K562 (cell line): ENCODE measurements at regions not wholly inside any gene's neighbourhood (a gene's known extent, or its start where the extent isn't known, plus 50 kb on each side); places are given as distances from the start of the nearest gene placed in this dataset.

Experiments
- ATAC-seq: fragments of 200-7000 bp; cut with Tn5 transposase; 3 replicates; pipeline ENCODE4 v1.9.1; 2020; ENCODE audit warnings: moderate library complexity
- BruUV-seq: library from RNA; stranded (reverse); fragments of 400-500 nt; replicated peaks from 2 replicates; lab custom pipeline; 2021; lab: Mats Ljungman, UMichigan
- CTCF ChIA-PET: fragments of 300-600 bp; formaldehyde crosslinking; extraction: SDS; loops from one replicate; lab custom pipeline; 2021; ENCODE audit warnings: low intra/inter-chr PET ratio; lab: Yijun Ruan, JAX
- POLR2A ChIA-PET: fragments of 300-600, 350-650 bp; sonication (Branson Sonifier 250); formaldehyde crosslinking; extraction: SDS; loops from one replicate; lab custom pipeline; 2021; ENCODE audit warnings: antibody characterized with exemption, inconsistent platforms; lab: Yijun Ruan, JAX
- DNase-seq, 4 experiments: peaks; one replicate each; pipeline versions ENCODE4 v3.0.0 to v3.0.0-alpha.2; 2011 to 2018; ENCODE audit warnings: low spot score in 3 of 4, mixed read lengths in 3 of 4; ENCODE audit errors: extremely low read depth in 1 of 4
- FAIRE-seq: peaks from 2 replicates; lab custom pipeline; 2011; peaks lifted over from hg19 to GRCh38; lab: Jason Lieb, UNC
- H2AFZ ChIP-seq: 2 replicates; pipeline ENCODE4 v1.6.0; 2011; ENCODE audit warnings: low read depth, low read length, control low read depth, inconsistent platforms
- H3K27ac ChIP-seq: fragments of 200-600 bp; 3 replicates; pipeline ENCODE4 v1.8.0; 2011; ENCODE audit warnings: low read depth, mild to moderate bottlenecking, control low read depth, inconsistent platforms, low read length, moderate library complexity, mixed read lengths; ENCODE audit errors: extremely low read depth
- H3K27me3 ChIP-seq, 2 experiments: fragments of 300-600 bp in 1 of 2; 2 replicates in 1 of 2; 3 replicates in 1 of 2; pipeline versions ENCODE4 v1.6.0 to v1.8.0; 2011; ENCODE audit warnings: inconsistent platforms in 2 of 2, low read length in 2 of 2, mild to moderate bottlenecking in 1 of 2, mixed read lengths in 1 of 2, moderate library complexity in 1 of 2; ENCODE audit not compliant: control insufficient read depth in 2 of 2, insufficient read depth in 2 of 2
- H3K36me3 ChIP-seq: fragments of 300-600 bp; 3 replicates; pipeline ENCODE4 v1.8.0; 2011; ENCODE audit warnings: mild to moderate bottlenecking, low read length, inconsistent platforms; ENCODE audit not compliant: control insufficient read depth, insufficient read depth
- H3K4me1 ChIP-seq, 2 experiments: fragments of 200-600 bp in 1 of 2; replicated peaks in 1 of 2; 2 replicates in 1 of 2; 3 replicates in 1 of 2; pipeline versions ENCODE4 v1.5.1 to v1.8.0; 2011; ENCODE audit warnings: inconsistent platforms in 2 of 2, low read length in 2 of 2, mild to moderate bottlenecking in 1 of 2, mixed read lengths in 1 of 2, moderate library complexity in 1 of 2; ENCODE audit not compliant: control insufficient read depth in 2 of 2, insufficient read depth in 2 of 2
- H3K4me2 ChIP-seq: 2 replicates; pipeline ENCODE4 v1.6.1; 2011; ENCODE audit warnings: low read length, control low read depth, inconsistent platforms, mixed read lengths; ENCODE audit not compliant: insufficient read depth
- H3K4me3 ChIP-seq: fragments of 200-600 bp; sonication (generic), shearing (Covaris generic); 2 replicates; pipeline ENCODE4 v1.5.1; 2016; ENCODE audit warnings: control low read depth, inconsistent platforms
- H3K79me2 ChIP-seq: fragments of 200-600 bp; 3 replicates; pipeline ENCODE4 v1.8.0; 2011; ENCODE audit warnings: low read length, inconsistent platforms; ENCODE audit not compliant: control insufficient read depth, insufficient read depth
- H3K9ac ChIP-seq, 2 experiments: 2 replicates each; pipeline versions ENCODE4 v1.6.0 to v1.6.1; 2011; ENCODE audit warnings: low read depth in 2 of 2, low read length in 2 of 2, control low read depth in 1 of 2, inconsistent platforms in 1 of 2, mild to moderate bottlenecking in 1 of 2, mixed read lengths in 1 of 2; ENCODE audit not compliant: insufficient read depth in 1 of 2
- H3K9me1 ChIP-seq: one replicate; pipeline ENCODE4 v1.6.0; 2011; ENCODE audit warnings: inconsistent platforms, mild to moderate bottlenecking, low read length, moderate library complexity; ENCODE audit not compliant: control insufficient read depth, insufficient read depth
- H3K9me3 ChIP-seq: replicated peaks from 2 replicates; pipeline ENCODE4 v1.5.1; 2011; ENCODE audit warnings: low read depth, low read length, inconsistent platforms; ENCODE audit not compliant: control insufficient read depth, insufficient read depth
- H4K20me1 ChIP-seq: replicated peaks from 2 replicates; pipeline ENCODE4 v1.6.1; 2011; ENCODE audit warnings: low read length, inconsistent platforms, mixed read lengths; ENCODE audit not compliant: control insufficient read depth, insufficient read depth
- HDAC1 ChIP-seq, 2 experiments: fragments of 450-650 bp; IDR thresholded peaks; 2 replicates each; pipeline ENCODE4 v1.6.1; 2016 to 2017; ENCODE audit warnings: inconsistent platforms in 1 of 2, mild to moderate bottlenecking in 1 of 2, moderate library complexity in 1 of 2
- IFI16 ChIP-seq: fragments of 250-450 bp; sonication (Bioruptor Pico); IDR thresholded peaks from 2 replicates; pipeline ENCODE4 v2.1.2; 2022; ENCODE audit warnings: mild to moderate bottlenecking, inconsistent platforms
- MTA3 ChIP-seq: fragments of 450-650 bp; formaldehyde crosslinking; IDR thresholded peaks from 2 replicates; pipeline ENCODE4 v1.6.1; 2017; ENCODE audit warnings: mild to moderate bottlenecking, borderline replicate concordance
- NR4A1 ChIP-seq, 2 experiments: fragments of 250-450 bp in 1 of 2; fragments of 450-650 bp in 1 of 2; sonication (Bioruptor Pico) in 1 of 2; IDR thresholded peaks; 2 replicates each; pipeline versions ENCODE4 v1.4.0 to v1.6.1; 2016 to 2020; ENCODE audit warnings: mild to moderate bottlenecking in 2 of 2, missing compliant biosample characterization in 1 of 2, missing genetic modification characterization in 1 of 2, moderate library complexity in 1 of 2
- PTTG1 ChIP-seq: fragments of 450-650 bp; IDR thresholded peaks from 2 replicates; pipeline ENCODE4 v1.6.1; 2016; ENCODE audit warnings: low read depth, mild to moderate bottlenecking, missing genetic modification characterization, missing compliant biosample characterization
- ZNF316 ChIP-seq: fragments of 450-650 bp; IDR thresholded peaks from 2 replicates; pipeline ENCODE4 v1.6.1; 2016
- ZNF449 ChIP-seq: fragments of 250-450 bp; sonication (Bioruptor Pico); IDR thresholded peaks from 2 replicates; pipeline ENCODE4 v1.8.0; 2022; ENCODE audit warnings: moderate library complexity, mild to moderate bottlenecking, inconsistent platforms
- ZNF699 ChIP-seq: fragments of 250-450 bp; sonication (Bioruptor Pico); IDR thresholded peaks from 2 replicates; pipeline ENCODE4 v1.8.0; 2021; ENCODE audit warnings: mild to moderate bottlenecking, moderate library complexity; ENCODE audit not compliant: insufficient replicate concordance
- WGBS: fragments of 100-300 bp; shearing (Covaris generic); methylation state at CpG from one replicate; pipeline ENCODE4 v1.1.6; 2016; ENCODE audit warnings: low coverage, mixed read lengths; ENCODE audit not compliant: insufficient coverage; ENCODE audit errors: missing lambda C conversion rate; 5-methylcytosine and 5-hydroxymethylcytosine counted together
- in situ Hi-C: fragments of 300-500 bp; cut with MboI; formaldehyde crosslinking; loops from 4 replicates; pipeline ENCODE4 v1.15.0; 2018; ENCODE audit warnings: inconsistent platforms, mixed read lengths
- intact Hi-C: fragments of 100-400 bp; cut with micrococcal nuclease; formaldehyde crosslinking; loops from 2 replicates; pipeline ENCODE4 v1.14.2; 2022
- TF ChIP-seq, protein P1 (sequence below): sonication (generic); formaldehyde crosslinking; IDR thresholded peaks from 2 replicates; pipeline ENCODE4 v1.8.0; 2022; ENCODE audit warnings: missing genetic modification reagents, mild to moderate bottlenecking, borderline replicate concordance
- TF ChIP-seq, protein P2 (sequence below): fragments of 450-650 bp; IDR thresholded peaks from 2 replicates; pipeline ENCODE4 v1.6.1; 2016; ENCODE audit warnings: low read depth, mild to moderate bottlenecking, moderate library complexity

DNA sequence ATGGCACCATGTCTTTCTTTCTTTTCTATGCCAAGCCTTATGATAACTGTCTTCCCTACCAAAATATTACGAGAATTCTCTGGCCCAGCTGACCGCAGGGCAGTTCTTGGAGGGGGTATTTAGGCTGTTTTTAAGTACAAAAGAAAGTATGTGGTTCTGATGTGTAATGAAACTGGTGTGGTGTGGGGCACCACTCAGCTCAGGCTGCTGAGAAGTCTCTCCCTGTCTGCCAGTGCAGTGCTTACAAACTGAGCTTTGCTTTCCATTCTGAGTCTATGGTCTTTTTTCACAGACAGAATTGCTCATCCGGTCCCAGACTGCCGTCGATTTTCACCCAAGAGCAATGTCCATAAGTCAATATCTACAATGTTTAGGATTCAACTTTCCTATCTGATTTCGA is 847.6 kb downstream of the NTRK3 start:
- no peak for DNase-seq
- no peaks in the 10 kb centered on the region for H3K9me3 ChIP-seq
- FAIRE-seq, result no peak
- H2AFZ ChIP-seq, result no peak overlapping the region
- H3K4me2 ChIP-seq, result no peak overlapping the region
- ATAC-seq, result no peak
- no peaks in the 10 kb centered on the region for H4K20me1 ChIP-seq
- H3K4me3 ChIP-seq, result no peak overlapping the region
- H3K79me2 ChIP-seq, result no peaks in the 10 kb centered on the region
- ChIA-PET POLR2A (interaction anchor here (0.7 kb wide), 1 partner anchor 151 kb away, joined by 4 read pairs; no protein-coding TSS in a partner anchor), CTCF (no interaction called here)
- no peaks in the 10 kb centered on the region for H3K36me3 ChIP-seq
- intact Hi-C loops, result no loop called here
- no peaks in the 10 kb centered on the region for H3K27me3 ChIP-seq
- WGBS, result 28% methylated on average over 6 of the region's 6 CpGs
- no TSS peak for BruUV-seq
- H3K4me1 ChIP-seq, result no peaks in the 10 kb centered on the region
- H3K9ac ChIP-seq, result no peak overlapping the region
- in situ Hi-C loops, result no loop called here
- TF ChIP-seq IFI16 (CRISPR knock-in tag) (no peak), PTTG1 (no peak), HDAC1 (IDR thresholded peaks at IDR 0.05) (no peak), ZNF316 (no peak), NR4A1 (CRISPR knock-in tag; IDR thresholded peaks at IDR 0.05) (no peak), NR4A1 (tag; IDR thresholded peaks at IDR 0.05) (no peak), ZNF699 (CRISPR knock-in tag) (no peak), MTA3 (no peak), ZNF449 (CRISPR knock-in tag) (no peak)
- TF ChIP-seq, protein P1, sequence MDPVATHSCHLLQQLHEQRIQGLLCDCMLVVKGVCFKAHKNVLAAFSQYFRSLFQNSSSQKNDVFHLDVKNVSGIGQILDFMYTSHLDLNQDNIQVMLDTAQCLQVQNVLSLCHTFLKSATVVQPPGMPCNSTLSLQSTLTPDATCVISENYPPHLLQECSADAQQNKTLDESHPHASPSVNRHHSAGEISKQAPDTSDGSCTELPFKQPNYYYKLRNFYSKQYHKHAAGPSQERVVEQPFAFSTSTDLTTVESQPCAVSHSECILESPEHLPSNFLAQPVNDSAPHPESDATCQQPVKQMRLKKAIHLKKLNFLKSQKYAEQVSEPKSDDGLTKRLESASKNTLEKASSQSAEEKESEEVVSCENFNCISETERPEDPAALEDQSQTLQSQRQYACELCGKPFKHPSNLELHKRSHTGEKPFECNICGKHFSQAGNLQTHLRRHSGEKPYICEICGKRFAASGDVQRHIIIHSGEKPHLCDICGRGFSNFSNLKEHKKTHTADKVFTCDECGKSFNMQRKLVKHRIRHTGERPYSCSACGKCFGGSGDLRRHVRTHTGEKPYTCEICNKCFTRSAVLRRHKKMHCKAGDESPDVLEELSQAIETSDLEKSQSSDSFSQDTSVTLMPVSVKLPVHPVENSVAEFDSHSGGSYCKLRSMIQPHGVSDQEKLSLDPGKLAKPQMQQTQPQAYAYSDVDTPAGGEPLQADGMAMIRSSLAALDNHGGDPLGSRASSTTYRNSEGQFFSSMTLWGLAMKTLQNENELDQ (CRISPR knock-in tag), result no peak
- TF ChIP-seq, protein P2, sequence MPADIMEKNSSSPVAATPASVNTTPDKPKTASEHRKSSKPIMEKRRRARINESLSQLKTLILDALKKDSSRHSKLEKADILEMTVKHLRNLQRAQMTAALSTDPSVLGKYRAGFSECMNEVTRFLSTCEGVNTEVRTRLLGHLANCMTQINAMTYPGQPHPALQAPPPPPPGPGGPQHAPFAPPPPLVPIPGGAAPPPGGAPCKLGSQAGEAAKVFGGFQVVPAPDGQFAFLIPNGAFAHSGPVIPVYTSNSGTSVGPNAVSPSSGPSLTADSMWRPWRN, result no peak
- no peaks in the 10 kb centered on the region for H3K9me1 ChIP-seq
- H3K27ac ChIP-seq, result no peak overlapping the region
